NT2/D1 (cell line): ENCODE measurements at regions not wholly inside any gene's neighbourhood (a gene's known extent, or its start where the extent isn't known, plus 50 kb on each side); places are given as distances from the start of the nearest gene placed in this dataset.
"Not testable (repeated sequence)": the region's sequence is repeated elsewhere in the genome, so short reads cannot be mapped to it uniquely, and the experiment has no call there.

Experiments used
- DNase-seq: peaks from one replicate; pipeline ENCODE4 v3.0.0-alpha.2; 2011; ENCODE audit warnings: low read depth, low spot score
- H3K27me3 ChIP-seq: 2 replicates; pipeline ENCODE4 v1.6.0; 2011; ENCODE audit warnings: mild to moderate bottlenecking; ENCODE audit not compliant: insufficient read length, insufficient read depth
- H3K36me3 ChIP-seq: 2 replicates; pipeline ENCODE4 v1.6.1; 2011; ENCODE audit warnings: mild to moderate bottlenecking, low read length, mixed read lengths; ENCODE audit not compliant: insufficient read depth, insufficient read length
- H3K4me1 ChIP-seq: 2 replicates; pipeline ENCODE4 v1.5.1; 2011; ENCODE audit not compliant: insufficient read depth, insufficient read length
- H3K4me3 ChIP-seq: 2 replicates; pipeline ENCODE4 v1.5.1; 2011; ENCODE audit warnings: low read depth; ENCODE audit not compliant: insufficient read length
- H3K9ac ChIP-seq: 2 replicates; pipeline ENCODE4 v1.6.0; 2011; ENCODE audit warnings: low read depth; ENCODE audit not compliant: insufficient read length
- H3K9me3 ChIP-seq: 2 replicates; pipeline ENCODE4 v1.5.1; 2011; ENCODE audit warnings: mild to moderate bottlenecking, low read length; ENCODE audit not compliant: insufficient read depth
- SUZ12 ChIP-seq: IDR thresholded peaks from 2 replicates; pipeline ENCODE4 v1.6.1; 2011; ENCODE audit not compliant: insufficient read length, insufficient read depth; ENCODE audit errors: extremely low read depth
- YY1 ChIP-seq: IDR thresholded peaks from 2 replicates; pipeline ENCODE4 v1.6.1; 2011; ENCODE audit not compliant: insufficient read length, insufficient read depth
- ZNF274 ChIP-seq: IDR thresholded peaks from 2 replicates; pipeline ENCODE4 v1.6.1; 2011; ENCODE audit warnings: mild to moderate bottlenecking, low read depth, low read length

DNA sequence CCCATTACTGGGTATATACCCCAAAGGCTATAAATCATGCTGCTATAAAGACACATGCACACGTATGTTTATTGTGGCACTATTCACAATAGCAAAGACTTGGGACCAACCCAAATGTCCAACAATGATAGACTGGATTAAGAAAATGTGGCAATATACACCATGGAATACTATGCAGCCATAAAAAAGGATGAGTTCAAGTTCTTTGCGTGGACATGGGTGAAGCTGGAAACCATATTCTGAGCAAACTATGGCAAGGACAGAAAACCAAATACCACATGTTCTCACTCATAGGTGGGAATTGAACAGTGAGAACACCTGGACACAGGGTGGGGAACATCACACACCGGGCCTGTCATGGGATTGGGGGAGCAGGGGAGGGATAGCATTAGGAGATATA, 54.4 kb upstream of the MUCL1 start:
- H3K36me3 ChIP-seq, H3K9ac ChIP-seq, H3K4me3 ChIP-seq, H3K27me3 ChIP-seq, DNase-seq, H3K9me3 ChIP-seq, H3K4me1 ChIP-seq: not testable (repeated sequence)

DNA sequence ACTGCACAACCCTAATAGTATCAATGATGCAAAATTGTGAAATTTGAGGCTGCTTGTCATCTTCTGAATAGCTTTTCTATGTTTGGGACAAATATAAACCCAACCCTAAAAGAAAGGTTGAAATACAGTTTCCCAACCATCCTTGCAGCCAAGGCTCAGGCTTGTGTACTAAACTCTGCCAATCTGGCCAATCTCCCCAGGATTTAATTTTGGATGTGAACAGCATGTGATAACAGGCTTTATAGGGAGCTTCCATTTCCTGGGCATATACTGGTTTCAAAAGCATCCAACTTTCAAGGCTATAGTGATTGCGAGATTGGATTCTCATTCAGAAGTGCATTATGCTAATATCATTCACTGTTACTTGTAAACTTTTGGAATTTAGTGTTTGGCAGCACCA, 55.7 kb upstream of the MUCL1 start:
- DNase-seq: no peak
- no peaks in the 10 kb centered on the region for H3K27me3 ChIP-seq
- TF ChIP-seq YY1 (no peak), SUZ12 (no peak), ZNF274 (no peak)
- no peaks in the 10 kb centered on the region for H3K4me1 ChIP-seq
- H3K36me3 ChIP-seq: no peaks in the 10 kb centered on the region
- no peak overlapping the region for H3K4me3 ChIP-seq
- no peak overlapping the region for H3K9ac ChIP-seq
- H3K9me3 ChIP-seq: no peaks in the 10 kb centered on the region

GRCh38 chr12:54796991-54797390, 57.3 kb upstream of the MUCL1 start:
- Histone ChIP-seq H3K9me3 (no peaks in the 10 kb centered on the region), H3K27me3 (no peaks in the 10 kb centered on the region), H3K4me1 (no peaks in the 10 kb centered on the region), H3K9ac (no peak overlapping the region), H3K36me3 (no peaks in the 10 kb centered on the region), H3K4me3 (no peak overlapping the region)
- DNase-seq: no peak
- TF ChIP-seq ZNF274: no peak

GRCh38 chr12:54795644-54796043, 58.7 kb upstream of the MUCL1 start:
- Histone ChIP-seq H3K36me3 (no peaks in the 10 kb centered on the region), H3K9ac (no peak overlapping the region), H3K4me3 (no peak overlapping the region), H3K4me1 (no peaks in the 10 kb centered on the region), H3K9me3 (no peaks in the 10 kb centered on the region), H3K27me3 (no peaks in the 10 kb centered on the region)
- TF ChIP-seq ZNF274 (no peak), YY1 (no peak), SUZ12 (no peak)
- no peak for DNase-seq

DNA sequence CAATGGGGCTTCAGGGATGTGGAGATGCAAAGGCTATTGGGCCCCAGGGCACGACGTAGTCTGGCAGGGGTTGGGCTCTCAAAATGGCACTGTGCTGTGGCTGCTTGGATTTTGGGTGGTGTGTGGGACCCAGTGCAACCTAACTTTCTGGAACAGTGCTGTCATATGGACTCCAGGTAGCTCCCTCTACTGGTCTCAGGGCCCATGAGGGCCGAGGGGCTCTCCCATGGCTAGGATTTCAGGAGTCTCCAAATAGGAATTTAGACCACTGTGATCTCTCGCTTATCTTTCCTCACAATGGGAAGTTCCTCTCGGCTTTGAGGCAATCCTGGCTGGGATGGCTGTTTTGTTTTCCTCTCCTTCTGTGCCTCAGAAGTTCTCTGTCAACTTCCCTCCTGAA, 68.2 kb upstream of the MUCL1 start:
- TF ChIP-seq YY1 (no peak), SUZ12 (no peak), ZNF274 (no peak)
- Histone ChIP-seq H3K4me3 (no peak overlapping the region), H3K4me1 (no peaks in the 10 kb centered on the region), H3K27me3 (no peaks in the 10 kb centered on the region), H3K9ac (no peak overlapping the region), H3K36me3 (no peaks in the 10 kb centered on the region), H3K9me3 (peaks cover 35% of the 10 kb centered on the region)
- DNase-seq: peak; percentile 1

DNA sequence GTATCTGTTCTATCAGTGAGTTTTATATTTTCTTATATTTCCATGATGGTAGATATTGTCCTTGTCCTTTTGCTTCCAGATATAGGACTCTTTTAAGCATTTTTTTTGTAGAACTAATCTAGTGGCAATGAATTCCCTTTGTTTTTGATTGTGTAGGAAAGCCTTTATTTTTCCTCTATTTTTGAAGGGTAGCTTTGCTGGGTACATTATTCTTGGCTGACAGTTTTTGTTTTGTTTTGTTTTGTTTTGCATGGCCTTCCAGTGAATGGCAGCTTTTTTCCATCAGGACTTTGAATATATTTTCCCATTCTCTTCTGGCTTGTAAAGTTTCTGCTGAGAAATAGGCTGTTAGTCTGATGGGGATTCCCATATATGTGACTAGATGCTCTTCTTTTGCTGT, 70.2 kb upstream of the MUCL1 start:
- no peaks in the 10 kb centered on the region for H3K27me3 ChIP-seq
- no peaks in the 10 kb centered on the region for H3K36me3 ChIP-seq
- no peak overlapping the region for H3K9ac ChIP-seq
- no peak for DNase-seq
- H3K4me3 ChIP-seq: no peak overlapping the region
- TF ChIP-seq YY1: no peak
- TF ChIP-seq ZNF274: no peak
- no peak for TF ChIP-seq SUZ12
- H3K9me3 ChIP-seq: peaks cover 35% of the 10 kb centered on the region
- no peaks in the 10 kb centered on the region for H3K4me1 ChIP-seq

DNA sequence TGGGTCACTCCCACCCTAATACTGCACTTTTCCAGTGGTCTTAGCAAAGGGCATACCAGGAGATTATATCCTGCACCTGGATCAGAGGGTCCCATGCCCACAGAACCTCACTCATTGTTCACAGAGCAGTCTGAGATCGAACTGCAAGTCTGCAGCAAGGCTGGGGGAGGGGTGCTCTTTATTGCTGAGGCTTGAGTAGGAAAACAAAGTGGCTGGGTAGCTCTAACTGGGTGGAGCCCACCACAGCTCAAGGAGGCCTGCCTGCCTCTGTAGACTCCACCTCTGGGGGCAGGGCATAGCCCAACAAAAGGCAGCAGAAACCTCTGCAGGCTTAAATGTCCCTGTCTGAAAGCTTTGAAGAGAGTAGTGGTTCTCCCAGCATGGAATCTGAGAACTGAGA, 77.3 kb upstream of the MUCL1 start:
- not testable (repeated sequence) for H3K27me3 ChIP-seq

DNA sequence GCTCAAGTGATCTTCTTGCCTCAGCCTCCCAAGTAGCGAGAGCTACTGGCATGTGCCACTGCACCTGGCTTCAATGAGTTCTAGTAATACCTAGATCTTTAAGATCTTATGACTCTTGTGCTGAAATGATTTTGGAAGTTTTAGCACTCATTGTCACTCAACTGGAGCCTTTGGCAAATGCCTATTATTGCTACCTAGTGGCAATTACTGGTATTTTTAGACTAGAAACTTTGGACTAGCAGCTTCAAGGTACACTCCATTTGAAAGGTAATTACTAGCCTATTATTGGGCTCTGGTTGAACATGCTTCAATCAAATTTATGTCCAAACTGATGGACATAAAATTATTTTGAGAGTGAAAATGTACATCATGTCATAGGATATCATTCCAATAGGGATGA, 80.7 kb upstream of the MUCL1 start:
- no peaks in the 10 kb centered on the region for H3K27me3 ChIP-seq
- TF ChIP-seq SUZ12: no peak
- TF ChIP-seq ZNF274: no peak
- TF ChIP-seq YY1: no peak
- H3K4me1 ChIP-seq: no peaks in the 10 kb centered on the region
- H3K36me3 ChIP-seq: no peaks in the 10 kb centered on the region
- no peak overlapping the region for H3K9ac ChIP-seq
- peaks cover 14% of the 10 kb centered on the region; the same call in 1 of the 2 replicates for H3K9me3 ChIP-seq
- no peak for DNase-seq
- no peak overlapping the region for H3K4me3 ChIP-seq

More for the DNA sequence above, 77.3 kb upstream of the MUCL1 start:
- H3K9ac ChIP-seq, H3K36me3 ChIP-seq, H3K4me1 ChIP-seq, DNase-seq, H3K4me3 ChIP-seq: not testable (repeated sequence)
- H3K9me3 ChIP-seq: peaks cover 14% of the 10 kb centered on the region; the same call in 1 of the 2 replicates
